AG09319 (cell line): ENCODE measurements at regions not wholly inside any gene's neighbourhood (a gene's known extent, or its start where the extent isn't known, plus 50 kb on each side); places are given as distances from the start of the nearest gene placed in this dataset.

ENCODE experiments used
- DNase-seq: peaks from one replicate; pipeline ENCODE4 v3.0.0-alpha.2; 2010; ENCODE audit warnings: low read depth; ENCODE audit errors: extremely low read depth
- CTCF ChIP-seq: IDR thresholded peaks from 2 replicates; pipeline ENCODE4 v1.5.1; 2011; ENCODE audit warnings: low read depth, mild to moderate bottlenecking, inconsistent platforms, low read length, moderate library complexity

DNA sequence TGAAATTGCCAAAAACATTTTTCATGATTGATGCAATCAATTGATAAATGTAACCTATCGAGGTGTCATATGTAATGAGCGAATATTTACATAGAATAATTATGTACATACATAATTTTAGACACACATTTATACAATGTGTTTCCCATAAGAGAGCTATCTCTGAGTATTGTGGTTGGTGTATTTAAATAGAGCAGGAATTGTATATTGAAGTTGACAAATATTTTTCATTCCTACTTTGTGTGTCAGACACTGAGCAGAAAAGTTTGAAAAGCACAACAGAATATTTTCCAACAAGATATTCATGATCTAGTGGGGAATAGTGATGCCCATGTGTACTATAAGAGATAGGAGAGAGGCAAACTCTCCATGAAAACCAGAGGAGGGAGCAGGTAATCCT lies 295.2 kb downstream of the ANKRD50 start:
- TF ChIP-seq CTCF = no peak
- DNase-seq = no peak

DNA sequence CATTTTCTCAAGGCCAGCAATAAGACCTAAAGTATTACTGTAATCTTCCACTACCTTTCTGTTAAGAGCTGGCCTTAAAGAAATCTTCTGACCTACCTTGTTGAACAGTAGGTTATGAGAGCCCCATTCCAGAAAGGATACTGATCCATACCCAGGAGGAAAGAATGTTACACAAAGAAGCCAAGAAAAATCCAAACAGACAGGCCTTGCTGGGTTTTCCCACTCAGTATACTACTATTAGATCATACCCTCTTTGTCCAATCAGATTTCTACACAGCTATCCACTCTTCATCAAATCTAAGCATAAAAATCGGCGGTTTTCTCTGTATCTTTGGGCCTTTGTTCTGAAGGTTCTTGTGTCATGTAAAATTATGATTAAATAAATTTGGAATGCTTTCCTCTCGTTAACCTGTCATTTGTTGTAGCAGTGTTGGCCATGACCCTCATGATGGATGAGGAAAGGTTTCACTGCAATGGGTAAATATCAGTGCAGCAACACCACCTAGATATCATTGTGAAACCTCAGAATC lies 292.3 kb downstream of the ANKRD50 start:
- no peak for TF ChIP-seq CTCF
- DNase-seq = no peak

- TF ChIP-seq CTCF = no peak
- DNase-seq = no peak
Measured at GRCh38 chr4:124423160-124423559, 289.4 kb downstream of the ANKRD50 start.

- no peak for TF ChIP-seq CTCF
- no peak for DNase-seq
Measured at GRCh38 chr4:124426279-124426678, 286.3 kb downstream of the ANKRD50 start.

- no peak for TF ChIP-seq CTCF
- no peak for DNase-seq
Measured at GRCh38 chr4:124427095-124427767, 285.3 kb downstream of the ANKRD50 start.

GRCh38 chr4:124428648-124429047 lies 283.9 kb downstream of the ANKRD50 start:
- no peak for TF ChIP-seq CTCF
- no peak for DNase-seq

DNA sequence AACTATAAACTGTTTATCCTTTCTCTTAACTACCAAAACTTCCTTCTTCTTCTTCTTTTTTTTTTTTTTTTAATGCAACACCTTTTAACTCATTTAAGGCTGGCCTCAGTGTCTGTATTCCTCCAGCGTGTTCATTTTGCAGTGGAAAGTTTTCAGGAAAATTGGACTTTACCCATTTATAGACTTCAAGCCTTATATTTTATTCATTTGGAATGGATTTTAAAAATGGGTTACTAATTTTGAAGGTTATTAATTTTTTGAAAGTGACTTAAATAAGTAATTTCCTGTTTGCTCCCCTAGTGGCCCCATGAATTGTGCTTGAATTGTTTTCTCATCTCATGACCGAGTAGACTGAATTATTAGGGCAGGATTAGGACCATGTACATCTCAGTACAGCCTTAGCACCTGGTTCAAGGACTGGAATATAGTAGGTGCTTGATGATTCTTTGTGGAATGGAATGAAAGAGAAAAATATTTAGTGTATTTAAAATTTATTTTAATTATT lies 282.7 kb downstream of the ANKRD50 start:
- no peak for DNase-seq
- TF ChIP-seq CTCF = no peak
